Fibroblast of mammary gland (primary cell): ENCODE measurements at regions not wholly inside any gene's neighbourhood (a gene's known extent, or its start where the extent isn't known, plus 50 kb on each side); places are given as distances from the start of the nearest gene placed in this dataset.
"Not testable (repeated sequence)": the region's sequence is repeated elsewhere in the genome, so short reads cannot be mapped to it uniquely, and the experiment has no call there.

Experiments
- DNase-seq: peaks from one replicate; pipeline ENCODE4 v3.0.0-alpha.2; 2010; ENCODE audit warnings: low read depth
- H3K4me3 ChIP-seq: 2 replicates; pipeline ENCODE4 v1.5.1; 2011; ENCODE audit warnings: low read depth, mild to moderate bottlenecking, low read length, moderate library complexity; ENCODE audit not compliant: control insufficient read depth
- TF ChIP-seq, protein P1 (sequence below): conservative IDR thresholded peaks from 2 replicates; pipeline ENCODE4 v1.5.1; 2011; ENCODE audit warnings: low read depth, low read length, inconsistent platforms; ENCODE audit not compliant: control insufficient read depth, insufficient read depth

GRCh38 chr4:128684016-128684415, 125.5 kb upstream of the JADE1 start:
- DNase-seq: no peak
- TF ChIP-seq, protein P1, sequence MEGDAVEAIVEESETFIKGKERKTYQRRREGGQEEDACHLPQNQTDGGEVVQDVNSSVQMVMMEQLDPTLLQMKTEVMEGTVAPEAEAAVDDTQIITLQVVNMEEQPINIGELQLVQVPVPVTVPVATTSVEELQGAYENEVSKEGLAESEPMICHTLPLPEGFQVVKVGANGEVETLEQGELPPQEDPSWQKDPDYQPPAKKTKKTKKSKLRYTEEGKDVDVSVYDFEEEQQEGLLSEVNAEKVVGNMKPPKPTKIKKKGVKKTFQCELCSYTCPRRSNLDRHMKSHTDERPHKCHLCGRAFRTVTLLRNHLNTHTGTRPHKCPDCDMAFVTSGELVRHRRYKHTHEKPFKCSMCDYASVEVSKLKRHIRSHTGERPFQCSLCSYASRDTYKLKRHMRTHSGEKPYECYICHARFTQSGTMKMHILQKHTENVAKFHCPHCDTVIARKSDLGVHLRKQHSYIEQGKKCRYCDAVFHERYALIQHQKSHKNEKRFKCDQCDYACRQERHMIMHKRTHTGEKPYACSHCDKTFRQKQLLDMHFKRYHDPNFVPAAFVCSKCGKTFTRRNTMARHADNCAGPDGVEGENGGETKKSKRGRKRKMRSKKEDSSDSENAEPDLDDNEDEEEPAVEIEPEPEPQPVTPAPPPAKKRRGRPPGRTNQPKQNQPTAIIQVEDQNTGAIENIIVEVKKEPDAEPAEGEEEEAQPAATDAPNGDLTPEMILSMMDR: no peak
- H3K4me3 ChIP-seq: no peak overlapping the region

- TF ChIP-seq, protein P1: no peak
- DNase-seq: no peak
- no peak overlapping the region for H3K4me3 ChIP-seq
Observed at GRCh38 chr4:128682942-128683666, 126.4 kb upstream of the JADE1 start.

DNA sequence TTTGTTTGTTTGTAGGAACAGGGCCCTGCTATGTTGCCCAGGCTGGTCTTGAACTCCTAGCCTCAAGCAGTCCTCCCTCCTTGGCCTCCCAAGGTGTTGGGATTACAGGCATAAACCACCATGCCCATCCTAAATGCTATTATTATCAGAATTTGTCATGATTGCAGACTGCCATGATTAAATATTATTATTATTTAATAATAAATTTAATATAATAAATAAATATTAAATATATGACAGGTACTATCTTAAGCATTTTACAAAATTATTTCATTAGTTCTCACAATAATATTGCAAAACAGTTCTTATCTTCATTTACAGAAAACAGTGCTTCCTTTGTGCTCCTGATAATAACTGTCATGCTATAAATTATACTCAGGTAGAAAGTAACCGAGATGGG, 133.4 kb upstream of the JADE1 start:
- no peak for DNase-seq
- TF ChIP-seq, protein P1: no peak
- H3K4me3 ChIP-seq: no peak overlapping the region

- no peak for DNase-seq
- TF ChIP-seq, protein P1: no peak
- no peak overlapping the region for H3K4me3 ChIP-seq
Observed at GRCh38 chr4:128675083-128675482, 134.4 kb upstream of the JADE1 start.

GRCh38 chr4:128673159-128673558, 136.3 kb upstream of the JADE1 start:
- not testable (repeated sequence) for H3K4me3 ChIP-seq

GRCh38 chr4:128672596-128672995, 136.9 kb upstream of the JADE1 start:
- DNase-seq, H3K4me3 ChIP-seq: not testable (repeated sequence)

More at GRCh38 chr4:128673159-128673558, 136.3 kb upstream of the JADE1 start:
- not testable (repeated sequence) for DNase-seq

DNA sequence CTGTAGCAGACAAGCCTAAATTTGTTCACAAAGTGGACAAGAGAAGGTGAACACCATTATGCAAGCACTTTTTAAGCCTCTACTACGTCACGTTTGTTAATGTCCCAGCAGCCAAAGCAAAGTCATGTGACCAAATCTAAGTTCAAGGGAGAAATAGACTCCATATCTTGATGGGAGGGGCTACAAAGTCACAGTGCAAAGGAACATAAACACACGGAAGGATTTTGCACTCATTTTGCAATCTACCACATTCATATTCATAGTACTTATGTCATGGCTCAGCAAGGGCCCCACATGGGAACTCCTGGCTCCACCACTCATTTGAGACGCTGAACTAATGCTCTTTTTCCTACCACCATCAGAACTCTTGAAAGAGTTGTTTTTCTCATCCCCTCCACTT, 139.0 kb upstream of the JADE1 start:
- no peak for DNase-seq
- H3K4me3 ChIP-seq: no peak overlapping the region
- TF ChIP-seq, protein P1: no peak

DNA sequence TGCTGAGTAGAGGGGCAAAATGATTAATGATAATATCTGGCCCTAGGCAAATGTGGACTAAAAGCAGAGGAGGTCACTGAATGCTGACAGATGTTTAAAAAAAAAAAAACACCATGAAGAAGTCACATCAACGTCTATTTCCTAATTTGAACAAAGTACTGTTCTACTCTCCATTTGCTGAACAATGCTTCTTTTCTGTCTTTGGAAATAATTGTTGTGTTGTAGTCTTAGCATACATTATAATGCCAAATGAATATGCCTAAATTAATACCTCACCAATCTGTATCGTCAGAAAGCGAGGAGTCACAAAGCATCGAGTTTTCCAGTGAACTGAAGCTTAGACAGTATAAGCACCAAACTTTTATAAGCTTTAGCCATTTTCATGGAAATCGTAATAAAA, 140.9 kb upstream of the JADE1 start:
- TF ChIP-seq, protein P1: no peak
- no peak overlapping the region for H3K4me3 ChIP-seq
- no peak for DNase-seq
